ENCODE measurements at regions not wholly inside any gene's neighbourhood (a gene's known extent, or its start where the extent isn't known, plus 50 kb on each side); places are given as distances from the start of the nearest gene placed in this dataset.

DNA sequence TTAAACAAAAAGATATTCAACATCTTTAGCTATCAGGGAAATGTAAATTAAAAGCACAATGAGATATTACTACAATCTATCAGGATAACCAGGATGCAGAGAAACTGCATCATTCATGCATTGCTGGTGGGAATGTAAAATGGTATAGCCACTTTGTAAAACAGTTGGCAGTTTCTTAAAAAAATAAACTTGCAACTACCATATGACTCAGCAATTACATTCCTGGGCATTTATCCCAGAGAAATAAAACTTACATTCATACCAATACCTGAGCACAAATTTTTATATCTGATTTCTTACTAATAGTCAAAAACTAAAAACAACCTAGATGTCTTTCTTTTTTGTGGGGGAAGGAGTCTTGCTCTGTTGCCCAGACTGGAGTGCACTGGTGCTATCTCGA lies 190.3 kb upstream of the TAB2 start:
- Histone ChIP-seq H3K9me3 (ENCODE audit: insufficient read depth, low read depth, low read length) (no peaks in the 10 kb centered on the region; the same call in 1 of the 2 replicates), H3K4me3 (ENCODE audit: low read length) (no peak overlapping the region), H3K36me3 (ENCODE audit: insufficient read depth, low read length) (no peaks in the 10 kb centered on the region), H3K4me1 (ENCODE audit: insufficient read depth, low read length) (no peaks in the 10 kb centered on the region), H3K27me3 (ENCODE audit: insufficient read depth, low read length) (no peaks in the 10 kb centered on the region), H3K27ac (ENCODE audit: low read depth, low read length) (no peak overlapping the region), H3K9ac (ENCODE audit: low read depth, low read length) (no peak overlapping the region)
- 84% methylated on average over 1 of the region's 1 CpG for WGBS

DNA sequence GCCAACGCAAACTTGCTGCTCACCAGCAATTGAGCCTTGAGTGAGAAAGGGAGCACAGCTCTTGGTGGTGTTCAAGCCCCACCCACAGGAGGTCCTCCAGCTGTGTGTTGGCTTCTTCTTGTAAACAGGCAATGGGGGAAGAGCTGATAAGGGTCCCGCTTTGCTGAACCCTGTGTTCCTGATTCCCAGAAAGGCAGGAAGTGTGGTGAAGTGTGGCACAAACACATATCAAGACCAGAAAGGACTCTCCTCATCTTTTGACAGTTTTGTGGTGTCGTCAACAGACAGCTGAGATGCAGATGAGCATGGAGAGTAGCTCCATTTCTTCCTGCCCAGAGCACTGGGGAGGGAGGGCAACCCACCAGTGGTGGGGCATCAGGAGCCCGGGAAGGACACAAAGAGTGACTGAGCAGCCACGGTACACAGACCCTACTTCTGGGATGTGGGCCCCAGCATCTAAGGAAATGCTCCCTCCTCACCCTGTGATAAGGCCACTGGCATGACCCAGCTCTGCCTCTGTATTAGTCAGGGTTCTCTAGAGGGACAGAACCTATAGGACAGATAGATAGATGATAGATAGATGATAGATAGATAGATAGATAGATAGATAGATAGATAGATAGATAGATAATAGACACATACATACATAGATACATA lies 188.9 kb upstream of the TAB2 start:
- Histone ChIP-seq H3K27me3 (ENCODE audit: insufficient read depth, low read length) (no peaks in the 10 kb centered on the region), H3K9ac (ENCODE audit: low read depth, low read length) (no peak overlapping the region), H3K36me3 (ENCODE audit: insufficient read depth, low read length) (no peaks in the 10 kb centered on the region), H3K27ac (ENCODE audit: low read depth, low read length) (no peak overlapping the region), H3K4me1 (ENCODE audit: insufficient read depth, low read length) (no peaks in the 10 kb centered on the region), H3K4me3 (ENCODE audit: low read length) (no peak overlapping the region), H3K9me3 (ENCODE audit: insufficient read depth, low read depth, low read length) (no peaks in the 10 kb centered on the region; the same call in 1 of the 2 replicates)
- WGBS = 91% methylated on average over 5 of the region's 5 CpGs

DNA sequence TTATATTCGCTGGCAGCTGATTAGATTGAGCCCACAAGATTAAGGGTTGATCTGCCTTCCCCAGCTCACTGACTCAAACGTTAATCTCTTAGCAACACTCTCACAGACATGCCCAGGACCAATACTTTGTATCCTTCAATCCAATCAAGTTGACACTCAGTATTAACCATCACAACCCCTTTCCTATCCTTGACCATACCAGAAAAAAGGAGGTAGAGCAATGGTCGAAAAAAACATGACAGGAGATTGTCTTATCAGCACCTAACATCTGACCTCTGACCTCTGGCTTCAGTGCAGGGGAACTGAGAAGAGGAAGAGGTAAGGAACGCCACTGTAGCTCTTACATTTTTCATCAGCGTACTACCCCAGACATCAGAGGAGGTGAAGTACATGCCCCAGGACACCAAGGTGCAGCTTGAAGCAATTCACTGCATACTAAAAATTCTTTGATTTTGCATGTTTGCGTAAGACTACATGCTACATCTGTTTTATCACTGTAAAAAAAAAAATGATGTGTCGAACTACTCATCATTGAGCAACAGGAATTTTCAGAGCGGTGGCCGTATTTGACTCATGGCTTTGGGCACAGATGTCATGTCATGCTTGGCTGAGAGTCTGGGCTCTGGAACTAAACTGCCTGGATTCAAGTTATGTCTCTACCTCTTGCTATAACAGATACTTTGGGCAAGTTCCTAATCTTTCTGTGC lies 188.0 kb upstream of the TAB2 start:
- Histone ChIP-seq H3K27ac (ENCODE audit: low read depth, low read length) (no peak overlapping the region), H3K9me3 (ENCODE audit: insufficient read depth, low read depth, low read length) (no peaks in the 10 kb centered on the region; the same call in 1 of the 2 replicates), H3K9ac (ENCODE audit: low read depth, low read length) (no peak overlapping the region)

DNA sequence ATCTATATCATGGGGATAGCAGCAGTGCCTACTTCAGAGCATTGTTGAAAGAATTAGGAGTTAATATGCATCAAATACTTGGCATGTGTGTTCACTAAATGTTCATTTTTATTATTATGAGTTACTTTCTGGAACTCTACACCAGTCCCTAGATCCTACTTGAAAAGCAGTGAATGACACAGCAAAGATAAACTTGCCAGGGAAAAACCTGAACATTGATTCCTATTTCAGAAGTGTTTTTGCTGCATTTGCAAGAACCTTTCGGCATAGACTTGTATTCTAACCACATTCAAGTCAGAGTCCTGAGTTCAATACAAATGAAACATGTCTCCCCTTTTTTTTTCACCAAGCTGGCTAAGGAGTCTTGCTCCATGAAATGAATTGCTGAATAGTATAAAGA lies 187.4 kb upstream of the TAB2 start:
- 93% methylated on average over 1 of the region's 1 CpG for WGBS
- Histone ChIP-seq H3K27me3 (ENCODE audit: insufficient read depth, low read length) (no peaks in the 10 kb centered on the region), H3K36me3 (ENCODE audit: insufficient read depth, low read length) (no peaks in the 10 kb centered on the region), H3K9ac (ENCODE audit: low read depth, low read length) (no peak overlapping the region), H3K4me1 (ENCODE audit: insufficient read depth, low read length) (no peaks in the 10 kb centered on the region), H3K27ac (ENCODE audit: low read depth, low read length) (no peak overlapping the region), H3K9me3 (ENCODE audit: insufficient read depth, low read depth, low read length) (no peaks in the 10 kb centered on the region; the same call in 1 of the 2 replicates), H3K4me3 (ENCODE audit: low read length) (no peak overlapping the region)

More for the DNA sequence above, 188.0 kb upstream of the TAB2 start:
- H3K4me3 ChIP-seq (ENCODE audit: low read length) = no peak overlapping the region
- no peaks in the 10 kb centered on the region for H3K27me3 ChIP-seq (ENCODE audit: insufficient read depth, low read length)
- H3K4me1 ChIP-seq (ENCODE audit: insufficient read depth, low read length) = no peaks in the 10 kb centered on the region
- 73% methylated on average over 9 of the region's 9 CpGs for WGBS
- H3K36me3 ChIP-seq (ENCODE audit: insufficient read depth, low read length) = no peaks in the 10 kb centered on the region

DNA sequence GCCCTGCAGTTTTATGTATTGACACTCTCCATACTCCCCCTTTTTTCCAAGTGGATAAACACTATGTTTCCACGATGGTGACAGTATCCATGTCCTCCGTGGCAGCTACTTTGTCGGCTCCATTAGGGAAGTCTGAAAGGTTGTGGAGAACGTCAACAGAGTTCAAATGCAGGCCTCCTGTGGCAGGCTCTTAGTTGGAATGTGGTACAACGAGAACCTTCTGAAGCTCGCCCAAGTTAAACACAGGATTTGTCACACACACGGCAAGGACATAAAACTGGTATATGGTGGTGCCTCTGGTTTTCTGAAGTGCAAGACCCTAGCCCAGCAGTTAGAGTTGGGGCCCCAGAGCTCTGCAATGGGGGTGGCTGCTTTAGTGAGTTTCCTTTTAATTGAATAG lies 187.0 kb upstream of the TAB2 start:
- no peaks in the 10 kb centered on the region; the same call in 1 of the 2 replicates for H3K9me3 ChIP-seq (ENCODE audit: insufficient read depth, low read depth, low read length)
- no peaks in the 10 kb centered on the region for H3K36me3 ChIP-seq (ENCODE audit: insufficient read depth, low read length)
- H3K27ac ChIP-seq (ENCODE audit: low read depth, low read length) = no peak overlapping the region
- 92% methylated on average over 7 of the region's 7 CpGs for WGBS
- no peak overlapping the region for H3K9ac ChIP-seq (ENCODE audit: low read depth, low read length)
- H3K4me3 ChIP-seq (ENCODE audit: low read length) = no peak overlapping the region
- no peaks in the 10 kb centered on the region for H3K4me1 ChIP-seq (ENCODE audit: insufficient read depth, low read length)
- no peaks in the 10 kb centered on the region for H3K27me3 ChIP-seq (ENCODE audit: insufficient read depth, low read length)

DNA sequence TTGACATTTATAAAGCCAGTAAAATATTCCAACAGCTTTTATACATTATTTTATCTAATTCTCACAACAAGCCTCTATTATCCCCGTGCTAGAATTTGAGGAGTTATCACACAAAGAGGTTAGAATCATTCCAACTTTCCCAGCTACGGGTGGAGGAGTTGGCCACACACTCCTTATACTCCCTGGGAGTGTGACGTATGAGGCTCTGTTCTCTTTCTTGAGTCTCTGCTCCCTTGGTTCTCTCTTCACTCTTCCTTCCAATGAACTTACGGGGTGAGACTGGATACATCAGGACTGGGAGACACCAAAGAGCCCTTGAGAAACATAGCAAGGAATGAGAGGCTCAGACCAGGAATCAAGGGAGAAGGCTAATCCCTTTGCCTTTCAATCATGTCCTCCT lies 185.6 kb upstream of the TAB2 start:
- WGBS = 72% methylated on average over 4 of the region's 4 CpGs
- no peaks in the 10 kb centered on the region; the same call in 1 of the 2 replicates for H3K9me3 ChIP-seq (ENCODE audit: insufficient read depth, low read depth, low read length)
- no peaks in the 10 kb centered on the region for H3K27me3 ChIP-seq (ENCODE audit: insufficient read depth, low read length)

DNA sequence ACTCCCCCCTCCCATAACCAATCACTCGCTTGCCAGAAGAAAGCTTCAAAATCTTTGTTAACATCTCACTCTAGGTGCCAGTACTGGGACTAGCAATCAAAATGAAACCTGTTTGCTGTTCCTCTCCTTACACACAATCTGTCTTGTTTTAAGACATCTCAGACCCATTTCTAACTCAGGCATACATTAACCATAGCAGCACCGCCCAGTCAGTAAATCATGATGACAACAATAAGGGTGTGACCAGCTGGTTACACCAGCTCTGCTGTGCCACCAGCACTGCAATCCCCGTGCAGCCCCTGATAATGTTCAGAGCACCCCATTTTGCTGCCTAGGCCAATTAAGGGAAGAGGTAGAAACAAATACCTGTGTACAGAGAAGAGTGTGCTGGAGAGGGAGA lies 185.2 kb upstream of the TAB2 start:
- no peaks in the 10 kb centered on the region for H3K9me3 ChIP-seq (ENCODE audit: insufficient read depth, low read depth, low read length)
- 94% methylated on average over 3 of the region's 3 CpGs for WGBS
- no peak overlapping the region for H3K27ac ChIP-seq (ENCODE audit: low read depth, low read length)
- no peaks in the 10 kb centered on the region for H3K27me3 ChIP-seq (ENCODE audit: insufficient read depth, low read length)
- H3K4me1 ChIP-seq (ENCODE audit: insufficient read depth, low read length) = no peaks in the 10 kb centered on the region
- H3K4me3 ChIP-seq (ENCODE audit: low read length) = no peak overlapping the region
- no peaks in the 10 kb centered on the region for H3K36me3 ChIP-seq (ENCODE audit: insufficient read depth, low read length)
- no peak overlapping the region for H3K9ac ChIP-seq (ENCODE audit: low read depth, low read length)

More for the DNA sequence above, 185.6 kb upstream of the TAB2 start:
- no peaks in the 10 kb centered on the region for H3K4me1 ChIP-seq (ENCODE audit: insufficient read depth, low read length)
- H3K27ac ChIP-seq (ENCODE audit: low read depth, low read length) = no peak overlapping the region
- no peak overlapping the region for H3K4me3 ChIP-seq (ENCODE audit: low read length)
- no peaks in the 10 kb centered on the region for H3K36me3 ChIP-seq (ENCODE audit: insufficient read depth, low read length)
- no peak overlapping the region for H3K9ac ChIP-seq (ENCODE audit: low read depth, low read length)

DNA sequence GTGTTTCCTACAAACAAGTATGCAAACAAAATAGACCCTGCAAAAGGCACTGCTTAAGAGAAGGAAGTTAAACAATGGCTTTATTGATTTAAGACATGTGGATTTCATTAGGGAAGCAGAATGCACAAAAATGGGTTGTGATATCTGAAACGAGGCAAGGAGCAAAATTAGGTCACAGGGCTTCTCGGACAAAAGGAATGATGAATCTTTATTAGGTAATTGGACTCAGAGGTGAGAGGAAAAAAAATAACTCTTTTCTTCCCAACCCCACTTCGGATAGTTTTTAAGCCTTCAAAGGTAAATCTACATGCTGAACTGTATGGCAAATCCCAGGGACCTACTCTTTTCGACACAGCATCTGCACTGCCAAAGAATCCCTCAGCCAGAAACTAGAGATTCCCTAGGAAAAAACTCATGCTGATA lies 183.0 kb upstream of the TAB2 start:
- Histone ChIP-seq H3K9ac (ENCODE audit: low read depth, low read length) (no peak overlapping the region), H3K4me3 (ENCODE audit: low read length) (no peak overlapping the region), H3K4me1 (ENCODE audit: insufficient read depth, low read length) (no peaks in the 10 kb centered on the region), H3K27ac (ENCODE audit: low read depth, low read length) (no peak overlapping the region), H3K36me3 (ENCODE audit: insufficient read depth, low read length) (no peaks in the 10 kb centered on the region), H3K9me3 (ENCODE audit: insufficient read depth, low read depth, low read length) (no peaks in the 10 kb centered on the region), H3K27me3 (ENCODE audit: insufficient read depth, low read length) (no peaks in the 10 kb centered on the region)
- WGBS = 81% methylated on average over 4 of the region's 4 CpGs

DNA sequence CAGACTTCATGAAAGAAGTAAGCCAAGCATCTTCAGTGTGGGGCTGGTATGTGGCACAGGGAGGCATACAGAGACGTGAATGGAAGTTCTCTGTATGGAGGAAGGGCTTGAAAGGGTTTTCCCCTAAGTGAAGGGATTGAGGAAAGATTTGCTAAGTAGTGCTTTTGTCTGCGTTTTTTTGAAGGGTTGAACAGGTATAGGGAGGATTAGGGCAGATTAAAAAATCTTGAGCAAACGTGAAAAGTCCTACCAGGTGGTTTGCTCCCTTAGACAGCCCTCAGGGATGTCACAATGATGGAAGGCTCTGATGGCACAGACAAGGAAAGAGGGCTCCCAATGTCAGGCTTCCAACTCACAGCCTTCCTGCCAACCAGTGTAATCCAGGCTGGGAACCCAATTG lies 181.7 kb upstream of the TAB2 start:
- no peak overlapping the region for H3K4me3 ChIP-seq (ENCODE audit: low read length)
- H3K4me1 ChIP-seq (ENCODE audit: insufficient read depth, low read length) = no peaks in the 10 kb centered on the region
- H3K27ac ChIP-seq (ENCODE audit: low read depth, low read length) = no peak overlapping the region
- no peaks in the 10 kb centered on the region for H3K36me3 ChIP-seq (ENCODE audit: insufficient read depth, low read length)
- no peaks in the 10 kb centered on the region for H3K9me3 ChIP-seq (ENCODE audit: insufficient read depth, low read depth, low read length)
- no peaks in the 10 kb centered on the region for H3K27me3 ChIP-seq (ENCODE audit: insufficient read depth, low read length)
- WGBS = 52% methylated on average over 3 of the region's 3 CpGs
- no peak overlapping the region for H3K9ac ChIP-seq (ENCODE audit: low read depth, low read length)

DNA sequence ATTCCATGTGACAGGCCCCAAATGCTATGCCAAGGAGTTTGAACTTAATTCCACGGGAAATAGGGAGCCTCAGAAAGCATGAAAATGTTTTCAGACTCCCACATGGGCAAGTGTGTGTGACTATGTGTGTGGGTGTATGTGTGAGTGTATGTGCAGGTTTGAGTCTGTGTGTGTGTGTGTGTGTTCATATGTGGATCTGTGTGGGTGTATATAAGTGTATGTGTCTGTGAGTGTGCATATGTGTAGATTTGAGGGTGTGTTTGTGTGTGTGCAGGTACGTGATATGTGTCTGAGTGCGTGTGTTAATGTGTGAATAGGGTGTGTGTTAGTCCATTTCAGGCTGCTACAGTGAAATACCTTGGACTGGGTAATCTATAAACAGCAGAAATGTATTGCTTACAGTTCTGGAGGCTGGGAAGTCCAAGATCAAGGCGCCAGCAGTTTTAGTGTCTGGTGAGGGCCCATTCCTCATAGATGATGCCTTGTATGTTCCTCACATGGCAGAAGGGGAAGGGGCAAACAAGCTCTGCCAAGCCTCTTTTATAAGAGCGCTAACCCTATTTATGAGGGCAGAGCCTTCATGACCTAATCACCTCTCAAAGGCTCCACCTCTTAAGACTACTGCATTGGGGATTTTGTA lies 181.1 kb upstream of the TAB2 start:
- no peak overlapping the region for H3K9ac ChIP-seq (ENCODE audit: low read depth, low read length)
- H3K27me3 ChIP-seq (ENCODE audit: insufficient read depth, low read length) = no peaks in the 10 kb centered on the region
- no peaks in the 10 kb centered on the region for H3K9me3 ChIP-seq (ENCODE audit: insufficient read depth, low read depth, low read length)
- no peaks in the 10 kb centered on the region for H3K4me1 ChIP-seq (ENCODE audit: insufficient read depth, low read length)
- 69% methylated on average over 5 of the region's 5 CpGs for WGBS
- H3K4me3 ChIP-seq (ENCODE audit: low read length) = no peak overlapping the region
- H3K36me3 ChIP-seq (ENCODE audit: insufficient read depth, low read length) = no peaks in the 10 kb centered on the region
- H3K27ac ChIP-seq (ENCODE audit: low read depth, low read length) = no peak overlapping the region

DNA sequence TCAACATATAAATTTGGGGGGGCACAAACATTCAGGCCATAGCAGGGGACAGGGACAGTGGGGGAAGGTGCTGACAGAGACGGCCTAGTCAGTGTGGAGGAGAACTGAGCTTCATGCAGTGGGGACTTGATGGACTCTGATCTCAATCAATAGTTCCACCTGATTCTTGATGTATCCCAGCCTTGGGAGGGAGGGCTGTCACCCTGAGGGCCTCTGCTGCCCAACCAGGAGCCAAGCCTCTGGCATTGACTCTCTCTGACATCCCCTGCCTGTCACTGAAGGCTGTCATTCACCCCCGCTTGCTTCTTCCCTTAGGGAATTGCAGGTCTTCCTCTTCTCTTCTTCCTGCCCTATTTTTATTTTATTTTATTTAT lies 180.6 kb upstream of the TAB2 start:
- no peak overlapping the region for H3K4me3 ChIP-seq (ENCODE audit: low read length)
- H3K36me3 ChIP-seq (ENCODE audit: insufficient read depth, low read length) = no peaks in the 10 kb centered on the region
- no peaks in the 10 kb centered on the region for H3K9me3 ChIP-seq (ENCODE audit: insufficient read depth, low read depth, low read length)
- H3K4me1 ChIP-seq (ENCODE audit: insufficient read depth, low read length) = no peaks in the 10 kb centered on the region
- 92% methylated on average over 2 of the region's 2 CpGs for WGBS
- H3K9ac ChIP-seq (ENCODE audit: low read depth, low read length) = no peak overlapping the region
- no peak overlapping the region for H3K27ac ChIP-seq (ENCODE audit: low read depth, low read length)
- no peaks in the 10 kb centered on the region for H3K27me3 ChIP-seq (ENCODE audit: insufficient read depth, low read length)

Data from HUES64 (cell line).